ENCODE measurements at regions not wholly inside any gene's neighbourhood (a gene's known extent, or its start where the extent isn't known, plus 50 kb on each side); places are given as distances from the start of the nearest gene placed in this dataset.

- no peak for DNase-seq (ENCODE audit: low spot score)
- Histone ChIP-seq H3K27ac (no peak overlapping the region), H3K4me1 (no peaks in the 10 kb centered on the region), H3K9me3 (peaks cover 0 to 3% of the 10 kb centered on the region in 2 donors), H3K27me3 (no peaks in the 10 kb centered on the region), H3K4me3 (no peak overlapping the region), H3K36me3 (no peaks in the 10 kb centered on the region)
- TF ChIP-seq, protein P1, sequence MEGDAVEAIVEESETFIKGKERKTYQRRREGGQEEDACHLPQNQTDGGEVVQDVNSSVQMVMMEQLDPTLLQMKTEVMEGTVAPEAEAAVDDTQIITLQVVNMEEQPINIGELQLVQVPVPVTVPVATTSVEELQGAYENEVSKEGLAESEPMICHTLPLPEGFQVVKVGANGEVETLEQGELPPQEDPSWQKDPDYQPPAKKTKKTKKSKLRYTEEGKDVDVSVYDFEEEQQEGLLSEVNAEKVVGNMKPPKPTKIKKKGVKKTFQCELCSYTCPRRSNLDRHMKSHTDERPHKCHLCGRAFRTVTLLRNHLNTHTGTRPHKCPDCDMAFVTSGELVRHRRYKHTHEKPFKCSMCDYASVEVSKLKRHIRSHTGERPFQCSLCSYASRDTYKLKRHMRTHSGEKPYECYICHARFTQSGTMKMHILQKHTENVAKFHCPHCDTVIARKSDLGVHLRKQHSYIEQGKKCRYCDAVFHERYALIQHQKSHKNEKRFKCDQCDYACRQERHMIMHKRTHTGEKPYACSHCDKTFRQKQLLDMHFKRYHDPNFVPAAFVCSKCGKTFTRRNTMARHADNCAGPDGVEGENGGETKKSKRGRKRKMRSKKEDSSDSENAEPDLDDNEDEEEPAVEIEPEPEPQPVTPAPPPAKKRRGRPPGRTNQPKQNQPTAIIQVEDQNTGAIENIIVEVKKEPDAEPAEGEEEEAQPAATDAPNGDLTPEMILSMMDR (IDR thresholded peaks at IDR 0.05), result no peak
Observed at GRCh38 chr1:55609630-55610029, 394.5 kb upstream of the USP24 start.

- Histone ChIP-seq H3K27ac (no peak overlapping the region), H3K27me3 (no peaks in the 10 kb centered on the region), H3K36me3 (no peaks in the 10 kb centered on the region), H3K9me3 (peaks cover 0 to 3% of the 10 kb centered on the region in 2 donors), H3K4me1 (no peaks in the 10 kb centered on the region), H3K4me3 (no peak overlapping the region)
- DNase-seq (ENCODE audit: low spot score), result no peak
- TF ChIP-seq, protein P1 (IDR thresholded peaks at IDR 0.05), result no peak
Observed at GRCh38 chr1:55605155-55605554, 390.0 kb upstream of the USP24 start.

DNA sequence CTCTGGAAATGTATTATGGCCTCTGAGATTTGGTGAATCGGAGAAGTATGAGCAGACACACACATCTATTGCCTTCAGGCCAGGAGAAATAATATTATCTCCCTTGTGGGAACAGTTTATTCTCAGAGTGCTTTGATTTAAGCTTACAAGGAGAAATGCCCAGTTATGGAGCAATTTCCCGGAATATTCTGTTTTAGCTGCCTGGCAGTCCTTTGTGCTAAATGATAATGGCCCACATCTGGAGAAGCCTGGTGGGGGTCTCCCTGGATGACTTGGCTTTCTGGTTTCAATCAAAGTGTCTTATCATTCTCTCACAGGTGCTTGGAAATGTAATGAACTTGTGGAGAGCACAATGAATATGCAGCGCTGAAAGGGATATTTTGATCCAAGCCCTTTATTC is 389.6 kb upstream of the USP24 start:
- Histone ChIP-seq H3K27ac (peak overlapping the region in 1 of 2 donors; percentile 25), H3K36me3 (no peaks in the 10 kb centered on the region), H3K27me3 (no peaks in the 10 kb centered on the region), H3K9me3 (peaks cover 0 to 3% of the 10 kb centered on the region in 2 donors), H3K4me1 (no peaks in the 10 kb centered on the region), H3K4me3 (no peak overlapping the region)
- no peak for DNase-seq (ENCODE audit: low spot score)
- TF ChIP-seq, protein P1 (IDR thresholded peaks at IDR 0.05), result no peak

DNA sequence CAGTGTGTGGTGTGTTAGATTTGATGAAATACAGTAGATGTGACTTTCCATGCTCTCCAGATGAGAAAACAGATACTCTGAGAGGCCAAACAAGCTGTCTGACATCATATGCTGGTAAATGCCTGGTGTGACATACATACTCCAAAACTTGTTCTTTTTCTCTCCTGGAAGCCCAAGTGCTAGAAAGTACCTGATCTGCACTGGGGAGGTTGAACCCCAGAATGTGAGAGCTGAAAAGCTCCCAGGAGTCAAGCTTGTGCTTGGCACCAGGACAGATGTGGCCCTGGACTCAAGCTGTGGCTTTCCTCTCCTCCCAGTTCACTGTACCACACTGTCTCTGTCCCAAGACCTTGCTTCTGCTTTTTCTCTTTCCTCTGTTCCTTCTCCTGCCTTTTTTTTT is 389.0 kb upstream of the USP24 start:
- peaks cover 0 to 3% of the 10 kb centered on the region in 2 donors for H3K9me3 ChIP-seq
- H3K4me3 ChIP-seq, result no peak overlapping the region
- H3K27ac ChIP-seq, result peak overlapping the region in 1 of 2 donors; percentile 25
- H3K27me3 ChIP-seq, result no peaks in the 10 kb centered on the region
- no peak for DNase-seq (ENCODE audit: low spot score)
- H3K4me1 ChIP-seq, result no peaks in the 10 kb centered on the region
- no peaks in the 10 kb centered on the region for H3K36me3 ChIP-seq
- TF ChIP-seq, protein P1 (IDR thresholded peaks at IDR 0.05), result no peak

DNA sequence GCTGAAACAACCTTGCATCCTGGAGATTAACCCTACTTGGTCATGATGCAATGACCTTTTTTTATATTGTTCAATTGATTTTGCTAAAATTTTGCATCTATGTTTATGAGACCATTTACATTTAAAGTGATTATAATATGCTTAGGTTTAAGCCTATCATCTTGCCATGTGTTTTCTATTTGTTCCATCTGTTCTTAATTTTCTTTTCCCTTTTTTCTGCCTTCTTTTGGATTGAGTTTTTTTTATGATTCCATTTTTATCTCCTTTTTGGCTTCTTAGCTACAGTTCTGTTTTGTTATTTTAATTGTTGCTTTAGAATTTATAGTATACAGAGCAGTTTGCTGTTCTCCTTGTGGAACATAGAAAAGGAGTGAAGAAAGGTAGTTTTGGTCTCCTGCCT is 385.1 kb upstream of the USP24 start:
- Histone ChIP-seq H3K4me3 (no peak overlapping the region), H3K27ac (no peak overlapping the region), H3K9me3 (peaks cover 0 to 6% of the 10 kb centered on the region in 2 donors), H3K4me1 (no peaks in the 10 kb centered on the region), H3K27me3 (no peaks in the 10 kb centered on the region), H3K36me3 (no peaks in the 10 kb centered on the region)
- TF ChIP-seq, protein P1 (IDR thresholded peaks at IDR 0.05), result no peak
- no peak for DNase-seq (ENCODE audit: low spot score)

- H3K9me3 ChIP-seq, result peaks cover 0 to 6% of the 10 kb centered on the region in 2 donors
- H3K36me3 ChIP-seq, result no peaks in the 10 kb centered on the region
- H3K4me1 ChIP-seq, result no peaks in the 10 kb centered on the region
- DNase-seq (ENCODE audit: low spot score), result no peak
- no peak overlapping the region for H3K27ac ChIP-seq
- no peak overlapping the region for H3K4me3 ChIP-seq
- H3K27me3 ChIP-seq, result no peaks in the 10 kb centered on the region
- TF ChIP-seq, protein P1 (IDR thresholded peaks at IDR 0.05), result no peak
Observed at GRCh38 chr1:55597910-55598309, 382.7 kb upstream of the USP24 start.
